Midbrain (tissue), 1 donor: ENCODE measurements at regions not wholly inside any gene's neighbourhood (a gene's known extent, or its start where the extent isn't known, plus 50 kb on each side); places are given as distances from the start of the nearest gene placed in this dataset.

Experiments used
- DNase-seq: peaks from one replicate; lab custom pipeline; 2025; lab: John Stamatoyannopoulos, UW

DNA sequence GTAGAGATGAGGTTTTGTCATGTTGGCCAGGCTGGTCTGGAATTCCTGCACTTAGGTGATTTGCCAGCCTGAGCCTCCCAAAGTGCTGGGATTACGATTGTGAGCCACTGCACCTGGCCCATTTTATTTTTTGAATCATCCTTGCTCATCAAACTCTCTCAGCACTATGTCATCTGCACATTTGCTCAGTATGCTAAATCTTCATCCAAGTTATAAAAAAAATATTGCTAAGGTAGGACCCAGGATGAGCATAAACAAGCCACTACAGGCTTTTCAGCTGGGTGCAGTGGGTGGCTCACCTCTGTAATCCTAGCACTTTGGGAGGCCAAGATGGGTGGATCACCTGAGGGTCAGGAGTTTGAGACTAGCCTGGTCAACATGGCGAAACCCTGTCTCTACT, 510.1 kb upstream of the LARGE1 start:
- DNase-seq: no peak

GRCh38 chr22:34434371-34434770, 514.1 kb upstream of the LARGE1 start:
- no peak for DNase-seq

DNA sequence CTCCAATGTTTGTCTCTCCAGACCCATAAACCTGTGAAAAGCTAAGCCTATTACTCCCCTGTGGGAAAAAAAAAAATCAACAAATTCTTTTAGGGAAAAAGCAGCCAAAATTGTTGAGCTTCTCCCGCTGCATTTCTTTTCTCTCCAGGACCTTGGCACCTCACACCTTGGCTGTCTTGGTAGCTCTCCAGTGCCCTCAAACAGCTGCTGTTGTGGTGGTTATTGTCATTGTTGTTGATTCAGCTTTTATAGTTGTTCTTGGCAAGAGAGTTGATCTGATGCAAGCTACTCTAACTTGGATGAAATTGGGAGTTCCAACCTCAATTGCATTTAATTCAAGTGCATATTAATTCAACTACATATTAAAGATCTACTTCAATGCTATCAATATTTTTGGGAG, 516.9 kb upstream of the LARGE1 start:
- DNase-seq: no peak

DNA sequence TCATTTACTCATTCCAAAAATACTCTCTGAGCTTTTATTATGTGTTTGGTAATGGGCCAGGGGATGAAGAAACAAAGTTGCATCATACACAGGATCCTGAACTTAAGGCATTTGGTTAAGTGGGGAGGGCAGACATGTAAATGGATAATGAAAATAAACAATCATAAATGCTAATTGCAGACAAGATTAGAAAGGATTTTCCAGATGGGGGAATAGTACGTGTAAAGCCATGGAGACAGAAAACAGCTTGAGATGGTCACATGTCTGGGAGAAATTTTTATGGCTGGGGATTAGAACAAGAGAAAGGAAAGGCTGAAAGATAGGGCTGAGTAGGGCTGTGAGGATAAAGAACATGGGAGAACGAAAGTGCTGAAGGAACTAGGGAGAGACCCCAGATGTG, 534.3 kb upstream of the LARGE1 start:
- no peak for DNase-seq

GRCh38 chr22:34462795-34463194, 542.5 kb upstream of the LARGE1 start:
- DNase-seq: no peak

GRCh38 chr22:34475886-34476285, 555.6 kb upstream of the LARGE1 start:
- DNase-seq: no peak

GRCh38 chr22:34476762-34477161, 556.5 kb upstream of the LARGE1 start:
- DNase-seq: no peak

DNA sequence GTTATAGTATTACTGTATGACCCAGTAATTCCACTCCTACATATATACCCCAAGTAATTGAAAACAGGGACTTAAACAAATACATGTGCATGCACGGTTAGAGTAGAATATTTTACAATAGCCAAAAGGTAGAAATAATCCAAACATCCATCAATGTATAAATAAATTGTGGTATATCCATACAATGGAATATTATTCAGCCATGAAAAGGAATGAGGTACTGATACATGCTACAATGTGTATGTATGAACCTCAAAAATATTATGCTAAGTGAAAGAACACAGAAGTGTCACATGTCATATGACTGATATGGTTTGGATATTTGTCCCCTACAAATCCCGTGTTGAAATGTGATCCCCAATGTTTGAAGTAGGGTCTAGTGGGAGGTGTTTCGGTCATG, 560.8 kb upstream of the LARGE1 start:
- no peak for DNase-seq

DNA sequence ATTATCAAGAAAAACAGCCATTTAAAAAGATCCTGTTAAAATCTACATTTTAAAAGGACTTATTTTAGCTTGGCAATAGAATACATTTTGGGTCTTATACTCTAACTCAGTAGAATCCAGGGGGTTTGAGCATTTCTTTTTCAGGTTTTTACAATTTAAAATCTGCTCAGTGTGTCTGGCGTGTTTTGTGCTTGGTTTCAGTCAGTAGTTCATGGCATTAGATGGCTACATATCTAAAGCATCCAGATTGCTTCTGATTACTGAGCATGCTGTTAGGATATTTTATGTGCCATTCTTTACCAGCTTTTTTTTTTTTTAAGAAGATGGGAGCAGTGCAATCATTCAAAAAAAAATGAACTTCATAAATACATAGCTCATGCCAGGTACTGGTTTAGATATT, 566.1 kb upstream of the LARGE1 start:
- DNase-seq: no peak

- DNase-seq: no peak
These were observed 569.6 kb upstream of the LARGE1 start for GRCh38 chr22:34489861-34490260.

GRCh38 chr22:34490886-34491285, 570.6 kb upstream of the LARGE1 start:
- no peak for DNase-seq

- DNase-seq: no peak
These were observed 572.5 kb upstream of the ISX start for GRCh38 chr22:34493486-34493885.

GRCh38 chr22:34501366-34501965, 564.5 kb upstream of the ISX start:
- no peak for DNase-seq

DNA sequence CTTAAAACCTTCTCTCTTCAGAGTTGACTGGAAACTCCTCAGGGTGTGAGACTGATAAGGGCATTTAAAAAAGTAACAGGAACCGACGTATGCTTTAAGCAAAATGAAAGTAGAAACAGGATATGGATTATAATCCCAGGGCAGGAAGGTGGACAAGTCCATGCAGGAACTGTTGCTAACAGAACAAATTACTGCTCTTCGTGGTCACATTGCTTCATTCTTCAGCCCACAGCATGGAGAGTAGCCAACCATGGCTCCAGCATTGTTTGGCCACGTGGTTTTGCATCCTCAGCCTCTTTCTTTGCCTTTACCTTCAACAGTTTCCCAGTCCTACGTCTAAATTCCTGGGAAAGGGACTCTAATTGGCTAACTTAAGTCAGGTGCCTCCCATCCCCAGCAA, 563.1 kb upstream of the ISX start:
- DNase-seq: no peak

DNA sequence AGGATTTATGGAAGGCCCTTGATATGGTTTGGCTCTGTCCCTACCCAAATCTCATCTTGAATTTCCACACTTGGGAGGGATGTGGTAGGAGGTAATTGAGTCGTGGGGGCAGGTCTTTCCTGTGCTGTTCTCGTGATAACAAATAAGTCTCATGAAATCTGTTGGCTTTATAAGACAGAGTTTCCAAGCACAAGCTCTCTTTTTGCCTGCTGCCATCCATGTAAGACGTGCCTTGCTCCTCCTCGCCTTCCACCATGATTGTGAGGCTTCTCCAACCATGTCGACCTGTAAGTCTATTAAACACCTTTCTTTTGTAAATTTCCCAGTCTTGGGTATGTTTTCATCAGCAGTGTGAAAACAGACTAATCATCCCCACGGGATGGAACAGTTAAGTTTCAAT, 557.2 kb upstream of the ISX start:
- no peak for DNase-seq

DNA sequence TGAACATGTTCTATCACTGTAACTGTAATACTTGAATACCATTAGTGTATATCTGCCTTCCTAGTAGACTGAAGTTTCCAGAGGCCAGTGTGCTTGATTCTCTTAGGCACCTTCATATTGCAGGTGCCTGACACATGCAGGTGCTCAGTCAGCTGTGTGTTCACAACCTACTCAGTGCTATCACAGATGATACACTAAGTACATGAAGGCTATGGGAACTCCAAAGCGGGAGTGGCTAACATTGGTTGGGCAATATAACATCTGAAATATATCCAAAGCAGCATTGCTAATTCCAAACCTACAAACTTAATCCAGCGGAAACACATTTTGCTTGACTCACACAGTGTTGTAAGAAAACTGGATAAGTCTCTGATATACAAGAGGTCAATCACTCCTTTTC, 539.3 kb upstream of the ISX start:
- DNase-seq: no peak

DNA sequence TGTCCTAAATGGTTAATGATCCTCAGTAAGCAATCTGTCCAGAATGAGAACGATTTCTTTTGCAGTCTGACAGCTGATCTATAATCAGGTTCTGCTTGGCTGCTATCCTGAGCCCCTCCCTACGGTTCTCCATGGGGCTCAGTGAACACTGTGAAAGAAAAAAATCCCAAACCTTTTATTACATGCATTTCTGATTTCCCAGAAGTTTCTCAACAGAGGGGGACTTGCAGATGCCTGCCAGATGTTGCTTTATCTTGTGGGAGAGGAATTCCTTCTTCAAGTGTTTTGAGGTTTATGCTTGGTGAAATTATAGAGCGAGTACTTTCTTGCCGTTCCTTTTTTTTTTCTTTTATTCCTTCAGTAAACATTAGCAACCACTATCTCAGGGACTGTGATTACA, 531.9 kb upstream of the ISX start:
- no peak for DNase-seq

DNA sequence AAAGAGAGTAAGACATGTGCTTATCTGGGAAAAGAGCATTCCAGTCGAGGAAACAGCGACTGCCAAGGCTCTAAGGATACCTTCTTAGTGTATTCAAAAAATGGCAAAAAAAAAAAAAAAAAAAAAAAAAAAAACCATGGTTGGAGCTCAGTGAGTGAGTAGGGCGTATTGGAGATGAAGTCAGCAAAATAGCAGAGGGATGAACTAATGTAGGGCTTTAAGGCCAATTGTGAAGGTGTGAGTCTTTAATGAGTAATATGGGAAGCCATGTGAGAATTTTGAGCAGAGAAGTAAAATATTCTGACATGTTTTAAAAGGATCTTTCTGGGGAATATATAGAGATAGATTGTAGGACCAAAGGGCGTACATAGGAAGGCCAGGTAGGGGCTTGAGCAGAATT, 498.6 kb upstream of the ISX start:
- no peak for DNase-seq

DNA sequence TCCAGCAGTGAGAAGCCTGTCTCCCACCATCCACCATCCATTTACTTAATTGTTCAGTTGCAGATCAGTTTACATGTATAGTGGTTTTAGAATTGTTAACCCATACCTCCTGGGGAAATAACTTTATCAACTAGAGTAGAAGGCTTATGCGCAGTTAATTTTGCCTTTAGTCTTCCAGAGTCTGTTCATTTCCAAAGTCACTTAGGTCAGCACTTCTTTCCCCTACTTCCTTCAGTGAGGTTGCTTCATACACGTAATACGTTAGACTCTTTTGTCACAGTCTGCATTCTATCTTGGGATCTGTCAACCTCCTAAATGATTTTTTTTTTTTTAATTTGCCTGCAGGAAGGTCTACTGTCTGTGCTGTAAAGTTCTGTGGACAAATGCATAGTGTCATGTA, 495.6 kb upstream of the ISX start:
- no peak for DNase-seq

DNA sequence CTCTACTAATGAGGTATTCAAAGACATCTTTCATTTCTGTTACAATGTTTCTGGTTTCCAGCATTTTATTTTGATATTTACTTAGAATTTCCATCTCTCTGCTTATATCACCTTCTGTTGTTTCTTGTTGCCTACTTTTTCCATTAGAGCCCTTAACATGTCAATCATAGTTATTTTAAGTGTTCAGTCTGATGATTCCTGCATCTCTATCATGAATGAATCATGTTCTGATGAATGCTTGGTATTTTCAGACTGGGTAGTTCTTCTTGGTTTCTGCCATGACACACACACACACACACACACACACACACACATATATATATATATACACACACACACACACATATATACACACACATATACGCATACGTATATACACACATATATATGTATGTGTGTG, 486.4 kb upstream of the ISX start:
- no peak for DNase-seq

DNA sequence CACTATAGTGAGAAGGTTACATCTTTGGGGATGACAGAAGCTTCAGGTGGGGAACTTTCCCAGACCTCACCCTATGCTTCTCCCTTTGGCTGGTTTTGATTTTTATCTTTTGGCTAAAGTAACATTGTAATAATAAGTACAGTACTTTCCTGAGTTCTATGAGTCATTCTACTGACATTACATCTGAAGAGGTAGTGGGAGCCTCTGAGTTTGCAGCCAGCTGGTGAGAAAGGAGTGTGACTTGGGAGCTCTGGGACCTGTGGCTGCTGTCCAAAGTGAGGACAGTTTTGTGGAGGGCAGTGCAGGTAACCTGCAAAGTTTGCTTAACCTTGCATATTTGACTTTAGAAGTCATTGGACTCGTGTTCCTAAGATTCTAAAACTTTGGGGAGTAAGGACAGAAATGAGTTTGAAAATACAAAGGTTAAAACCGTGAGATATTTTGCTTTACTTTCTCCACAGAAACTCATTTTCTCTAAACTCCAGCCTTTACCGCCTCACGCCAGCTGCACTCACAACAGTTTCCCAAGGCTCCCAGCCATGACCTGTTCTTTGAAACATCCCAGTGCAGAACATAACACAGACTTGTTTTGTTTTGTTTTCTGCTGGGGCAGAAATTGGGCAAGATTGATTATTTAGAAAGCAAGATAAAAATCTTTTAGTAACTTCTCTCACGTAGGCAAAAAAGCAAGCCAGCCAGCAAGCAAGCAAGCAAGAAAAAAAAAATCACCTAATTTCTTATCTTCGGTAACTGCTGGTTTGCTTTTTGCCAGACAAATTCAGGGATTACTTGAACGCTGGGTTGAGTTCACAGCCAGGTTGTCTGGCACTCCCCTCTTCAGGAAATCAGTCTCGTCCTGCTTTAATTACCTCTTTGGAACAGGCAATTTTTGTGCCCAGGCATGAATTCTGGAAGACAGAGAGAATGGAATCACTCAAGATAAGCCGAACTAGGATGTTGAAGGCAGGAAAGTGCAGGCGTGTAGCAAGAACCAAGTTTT, 478.3 kb upstream of the ISX start:
- no peak for DNase-seq

- no peak for DNase-seq
These were observed 476.9 kb upstream of the ISX start for GRCh38 chr22:34588871-34589545.

DNA sequence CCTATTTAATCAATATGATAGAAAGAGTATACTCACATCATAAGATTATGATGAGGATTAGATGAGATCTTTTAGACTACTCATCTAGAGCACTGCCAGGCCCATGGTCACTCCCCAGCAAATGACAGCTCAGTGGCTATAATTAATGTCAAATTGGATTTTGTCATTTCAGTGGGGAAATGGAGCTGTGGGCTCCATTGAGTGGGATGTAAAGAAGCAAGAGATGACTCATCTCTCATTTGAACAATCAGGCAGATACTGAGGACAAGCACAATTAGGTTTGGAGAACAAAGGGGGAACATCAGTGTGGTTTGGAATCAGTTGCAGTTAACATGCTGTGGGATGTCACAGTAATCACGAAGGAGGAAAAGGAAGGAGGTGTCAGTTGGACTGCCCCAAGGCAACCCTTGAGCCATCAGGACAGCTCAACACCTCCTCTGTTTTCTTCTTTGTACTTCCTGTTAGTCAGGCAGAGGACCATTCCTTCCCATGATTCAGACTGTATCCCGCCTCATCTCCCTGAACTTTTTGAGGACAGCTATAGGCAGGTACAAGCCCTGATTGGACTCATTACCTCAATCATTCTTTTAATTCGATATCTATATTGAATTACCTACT, 473.7 kb upstream of the ISX start:
- DNase-seq: no peak
